Smooth muscle cell (in vitro differentiated cells): ENCODE measurements at regions not wholly inside any gene's neighbourhood (a gene's known extent, or its start where the extent isn't known, plus 50 kb on each side); places are given as distances from the start of the nearest gene placed in this dataset.

ENCODE experiments used
- DNase-seq: peaks from one replicate; lab custom pipeline; 2025; ENCODE audit not compliant: unreplicated experiment; lab: John Stamatoyannopoulos, UW
- H2AFZ ChIP-seq: fragments of 200-600 bp; sonication (generic); 2 replicates; pipeline ENCODE4 v1.6.0; 2016; ENCODE audit warnings: antibody characterized with exemption, low read depth, mild to moderate bottlenecking
- H3F3A ChIP-seq: fragments of 200-600 bp; sonication (generic); 2 replicates; pipeline ENCODE4 v1.6.0; 2017; ENCODE audit warnings: antibody characterized with exemption, low read depth
- H3K27ac ChIP-seq: fragments of 200-600 bp; sonication (generic); 2 replicates; pipeline ENCODE4 v1.5.1; 2016; ENCODE audit warnings: low read depth, mild to moderate bottlenecking
- H3K27me3 ChIP-seq: fragments of 200-600 bp; sonication (generic); 2 replicates; pipeline ENCODE4 v1.6.1; 2016; ENCODE audit warnings: low read depth, mild to moderate bottlenecking
- H3K36me3 ChIP-seq: fragments of 200-600 bp; sonication (generic); 2 replicates; pipeline ENCODE4 v1.5.1; 2016; ENCODE audit warnings: low read depth
- H3K4me1 ChIP-seq: fragments of 200-600 bp; sonication (generic); 2 replicates; pipeline ENCODE4 v1.5.1; 2016; ENCODE audit warnings: low read depth
- H3K4me2 ChIP-seq: fragments of 200-600 bp; sonication (generic); 2 replicates; pipeline ENCODE4 v1.6.0; 2016; ENCODE audit warnings: mild to moderate bottlenecking
- H3K4me3 ChIP-seq: fragments of 200-600 bp; sonication (generic); 2 replicates; pipeline ENCODE4 v1.5.1; 2016; ENCODE audit warnings: mild to moderate bottlenecking
- H3K79me2 ChIP-seq: fragments of 200-600 bp; sonication (generic); 2 replicates; pipeline ENCODE4 v1.6.0; 2016; ENCODE audit warnings: low read depth, mild to moderate bottlenecking
- H3K9ac ChIP-seq: fragments of 200-600 bp; sonication (generic); 2 replicates; pipeline ENCODE4 v1.6.0; 2016; ENCODE audit warnings: low read depth
- H3K9me3 ChIP-seq: fragments of 200-600 bp; sonication (generic); replicated peaks from 2 replicates; pipeline ENCODE4 v1.5.1; 2016; ENCODE audit warnings: low read depth
- H4K20me1 ChIP-seq: fragments of 200-600 bp; sonication (generic); 2 replicates; pipeline ENCODE4 v1.6.0; 2016; ENCODE audit warnings: low read depth
- CTCF ChIP-seq: fragments of 200-600 bp; sonication (generic); IDR thresholded peaks from 2 replicates; pipeline ENCODE4 v1.5.1; 2017; ENCODE audit warnings: borderline replicate concordance, mild to moderate bottlenecking, antibody characterized with exemption; ENCODE audit not compliant: insufficient read depth, poor library complexity, severe bottlenecking
- WGBS: methylation state at CpG from one replicate; pipeline ENCODE4 v1.1.7; 2016; ENCODE audit warnings: low lambda C conversion rate; 5-methylcytosine and 5-hydroxymethylcytosine counted together

GRCh38 chr1:193348769-193349535, 162.5 kb upstream of the B3GALT2 start:
- DNase-seq = no peak
- Histone ChIP-seq H2AFZ (peak overlapping the region; percentile 62), H4K20me1 (no peaks in the 10 kb centered on the region), H3K27me3 (no peaks in the 10 kb centered on the region), H3K79me2 (no peaks in the 10 kb centered on the region), H3K9me3 (no peaks in the 10 kb centered on the region), H3K4me1 (peaks cover 8% of the 10 kb centered on the region), H3K4me3 (no peak overlapping the region), H3K27ac (no peak overlapping the region), H3K9ac (no peak overlapping the region), H3K36me3 (no peaks in the 10 kb centered on the region), H3F3A (no peaks in the 10 kb centered on the region), H3K4me2 (peak overlapping the region; percentile 55)
- no peak for TF ChIP-seq CTCF
- WGBS = 82% methylated on average over 3 of the region's 3 CpGs

GRCh38 chr1:193348091-193348768, 161.8 kb upstream of the B3GALT2 start:
- Histone ChIP-seq H3K9ac (no peak overlapping the region), H2AFZ (peak overlapping the region; percentile 62), H3K27ac (no peak overlapping the region), H3K4me3 (no peak overlapping the region), H3K4me2 (peak overlapping the region; percentile 55), H3K27me3 (no peaks in the 10 kb centered on the region), H3F3A (no peaks in the 10 kb centered on the region), H3K9me3 (no peaks in the 10 kb centered on the region), H4K20me1 (no peaks in the 10 kb centered on the region), H3K79me2 (no peaks in the 10 kb centered on the region), H3K4me1 (peaks cover 8% of the 10 kb centered on the region), H3K36me3 (no peaks in the 10 kb centered on the region)
- no peak for TF ChIP-seq CTCF
- 78% methylated on average over 6 of the region's 6 CpGs for WGBS
- DNase-seq = no peak

GRCh38 chr1:193346085-193346484, 159.7 kb upstream of the B3GALT2 start:
- H3F3A ChIP-seq = no peaks in the 10 kb centered on the region
- peaks cover 8% of the 10 kb centered on the region for H3K4me1 ChIP-seq
- no peak overlapping the region for H3K4me3 ChIP-seq
- no peak overlapping the region for H3K9ac ChIP-seq
- H2AFZ ChIP-seq = no peak overlapping the region
- DNase-seq = no peak
- no peaks in the 10 kb centered on the region for H4K20me1 ChIP-seq
- no peaks in the 10 kb centered on the region for H3K27me3 ChIP-seq
- H3K79me2 ChIP-seq = no peaks in the 10 kb centered on the region
- no peaks in the 10 kb centered on the region for H3K36me3 ChIP-seq
- TF ChIP-seq CTCF = no peak
- no peak overlapping the region for H3K4me2 ChIP-seq
- H3K27ac ChIP-seq = no peak overlapping the region
- no peaks in the 10 kb centered on the region for H3K9me3 ChIP-seq
